Motor neuron (in vitro differentiated cells): ENCODE measurements at regions not wholly inside any gene's neighbourhood (a gene's known extent, or its start where the extent isn't known, plus 50 kb on each side); places are given as distances from the start of the nearest gene placed in this dataset.

Source experiments
- ATAC-seq, 8 experiments: fragments of 200-7000 bp; cut with Tn5 transposase; replicated peaks in 6 of 8; 2 replicates each; pipeline ENCODE4 v1.8.0; 2021; ENCODE audit warnings: mild to moderate bottlenecking in 8 of 8, moderate library complexity in 8 of 8
- H3K27ac ChIP-seq, 2 donors: fragments of 250-450 bp; sonication (Bioruptor Pico); 2 replicates each; pipeline ENCODE4 v1.9.0; 2021; ENCODE audit warnings: antibody characterized with exemption in 2 of 2, mild to moderate bottlenecking in 2 of 2, moderate library complexity in 1 of 2
- H3K4me1 ChIP-seq, 2 donors: fragments of 250-450 bp; sonication (Bioruptor Pico); replicated peaks in 1 of 2; 2 replicates each; pipeline ENCODE4 v1.6.1; 2021; ENCODE audit warnings: antibody characterized with exemption in 2 of 2, mild to moderate bottlenecking in 2 of 2, moderate library complexity in 1 of 2
- H3K4me3 ChIP-seq, 5 donors: fragments of 250-450 bp; sonication (Bioruptor Pico); 2 replicates each; pipeline ENCODE4 v1.9.0; 2021; ENCODE audit warnings: antibody characterized with exemption in 5 of 5, mild to moderate bottlenecking in 5 of 5, moderate library complexity in 4 of 5
- WGBS, 10 experiments: fragments of 450-650 bp; shearing (Covaris generic); methylation state at CpG; one replicate each; pipeline ENCODE4 v1.0.0; 2022; 5-methylcytosine and 5-hydroxymethylcytosine counted together
- in situ Hi-C, 9 experiments: fragments of 400-800 bp; cut with MboI; loops; one replicate each; pipeline ENCODE4 v1.15.0; 2021; ENCODE audit warnings: low sequenced_read_pairs in 9 of 9, low pct_unique_long_range_greater_than_20kb in 2 of 9; ENCODE audit not compliant: unreplicated experiment in 9 of 9

DNA sequence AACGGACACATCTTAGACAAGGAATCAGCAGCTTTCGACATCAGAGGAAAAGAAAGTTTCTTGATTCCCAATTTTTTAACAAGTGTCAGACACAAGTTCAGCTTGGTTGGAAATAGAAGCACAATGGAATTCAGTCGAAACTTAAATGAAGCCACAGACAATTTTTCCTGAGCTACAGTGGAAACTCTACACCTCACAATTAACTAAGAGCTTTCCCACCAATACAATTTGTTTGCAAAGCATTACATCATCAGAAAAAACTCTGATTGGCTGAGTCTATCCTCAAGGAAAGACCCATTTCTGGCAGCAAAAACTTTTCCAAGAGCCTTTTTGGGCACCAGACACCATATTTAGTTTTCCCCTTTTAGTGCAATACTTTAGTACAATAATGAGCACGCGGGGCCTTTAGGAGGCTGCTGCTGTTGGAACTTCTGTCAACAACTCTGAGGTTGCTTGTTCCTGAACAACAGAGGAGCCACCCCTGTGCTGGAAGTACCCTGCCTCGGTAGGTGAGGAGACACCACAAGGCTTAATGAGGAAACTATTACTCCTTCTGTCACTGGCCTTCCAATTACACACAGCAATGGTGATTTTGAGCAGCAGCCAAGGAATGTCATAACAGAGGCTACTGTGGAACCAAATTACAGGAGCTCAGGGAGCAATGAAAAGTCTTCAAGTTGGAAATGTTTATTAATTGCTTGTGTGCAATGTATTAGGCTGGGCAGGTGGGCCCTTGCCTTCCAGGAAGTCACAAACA is 61.9 kb upstream of the BARX2 start:
- in situ Hi-C loops = loop anchor here in 3 of 9 experiments (25.0 kb wide), 2 partner anchors 201 to 351 kb away; no protein-coding TSS in a partner anchor
- peak in 2 of 8 experiments; percentile 72 to 83 for ATAC-seq
- H3K27ac ChIP-seq = no peak overlapping the region

DNA sequence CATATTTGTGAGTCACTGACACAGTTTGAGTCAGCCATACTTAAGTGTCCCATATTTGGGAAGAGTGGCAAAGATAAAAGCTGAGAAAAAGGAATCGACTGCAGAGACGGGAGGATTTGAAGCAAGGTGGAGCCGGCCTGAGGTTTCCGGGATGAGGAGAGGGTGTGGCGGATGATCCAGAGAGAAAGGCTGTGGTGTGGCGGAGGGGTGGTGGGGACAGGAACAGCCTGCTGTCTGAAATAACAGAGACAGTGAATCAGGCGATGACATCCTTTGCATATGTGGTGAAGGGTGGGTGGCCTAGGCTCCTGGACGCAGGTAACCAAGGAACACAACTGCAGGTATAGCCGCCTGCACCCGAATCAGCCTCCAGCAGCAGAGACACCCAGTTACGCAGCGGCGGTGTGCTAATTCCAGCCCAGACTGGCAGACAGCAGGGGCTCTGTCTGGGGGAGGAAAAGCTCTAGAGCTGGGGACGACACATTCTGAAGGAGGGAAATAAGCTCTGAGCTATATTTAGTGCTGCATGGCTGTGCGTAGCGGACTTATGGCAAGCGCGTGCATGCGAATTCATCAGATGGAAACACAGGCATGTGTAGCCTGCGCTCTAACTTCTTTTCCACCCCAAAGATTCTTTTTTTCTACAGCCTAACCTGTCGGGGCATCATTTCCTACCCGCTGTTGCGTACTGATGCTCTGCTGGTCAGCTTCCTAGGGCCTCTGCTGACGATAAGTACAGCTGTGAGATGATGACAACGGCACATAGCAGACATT is 62.7 kb upstream of the BARX2 start:
- H3K4me1 ChIP-seq = peaks cover 10 to 22% of the 10 kb centered on the region in 2 donors
- no peak overlapping the region for H3K27ac ChIP-seq
- 30 to 89% (median 77%) methylated on average over 2 to 15 of the region's 25 CpGs for WGBS, 10 experiments
- ATAC-seq = peak in 7 of 8 experiments; percentile 22 to 70 (median 43)
- no peak overlapping the region for H3K4me3 ChIP-seq
- in situ Hi-C loops = loop anchor here in 3 of 9 experiments (25.0 kb wide), 2 partner anchors 201 to 351 kb away; no protein-coding TSS in a partner anchor

More for the DNA sequence above, 61.9 kb upstream of the BARX2 start:
- H3K4me3 ChIP-seq = no peak overlapping the region
- WGBS, 10 experiments = 23 to 92% (median 56%) methylated on average over 2 to 6 of the region's 6 CpGs; no CpG with 5 or more reads in 1 of the 10 experiments
- H3K4me1 ChIP-seq = peaks cover 10 to 22% of the 10 kb centered on the region in 2 donors

DNA sequence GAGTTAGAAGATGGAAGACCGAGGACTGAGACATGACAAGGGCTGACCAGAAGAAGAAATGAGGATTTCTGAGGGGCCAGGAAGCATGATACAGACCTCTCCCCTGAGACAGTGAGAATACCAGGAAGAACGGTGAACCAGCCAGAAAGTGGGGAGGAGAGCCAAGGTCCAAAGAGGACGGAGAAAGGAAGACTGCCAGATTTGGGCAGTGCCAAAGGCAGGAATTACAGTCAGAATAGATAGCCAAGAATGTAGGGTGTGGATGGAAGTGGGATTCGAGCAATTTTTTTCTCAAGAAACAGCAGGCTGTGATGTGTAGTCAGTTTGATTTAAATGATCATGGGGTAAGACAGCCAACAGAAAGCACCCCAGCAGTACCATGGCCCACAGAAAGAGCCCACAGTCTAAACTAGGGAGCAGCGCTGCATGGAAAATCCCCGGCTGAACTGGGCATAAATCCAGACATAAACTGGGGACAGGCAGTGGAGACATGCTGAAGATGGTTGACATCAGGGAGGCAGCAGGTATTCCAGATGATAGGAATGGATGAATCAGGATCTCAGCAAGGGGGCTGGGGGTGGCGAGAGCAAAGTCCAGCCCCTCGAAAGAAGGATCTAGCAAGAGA is 67.3 kb upstream of the BARX2 start:
- H3K4me3 ChIP-seq = no peak overlapping the region
- in situ Hi-C loops = loop anchor here in 3 of 9 experiments (25.0 kb wide), 2 partner anchors 196 to 346 kb away; no protein-coding TSS in a partner anchor
- peak in 1 of 8 experiments; percentile 19 for ATAC-seq
- peaks cover 0 to 5% of the 10 kb centered on the region in 2 donors for H3K4me1 ChIP-seq
- 0 to 93% (median 80%) methylated on average over 1 to 8 of the region's 8 CpGs; no CpG with 5 or more reads in 1 of the 10 experiments for WGBS, 10 experiments
- no peak overlapping the region for H3K27ac ChIP-seq

- no peak for ATAC-seq
- no peak overlapping the region for H3K4me3 ChIP-seq
- WGBS, 10 experiments = 20 to 100% (median 82%) methylated on average over 2 to 3 of the region's 3 CpGs
- no peaks in the 10 kb centered on the region for H3K4me1 ChIP-seq
- no peak overlapping the region for H3K27ac ChIP-seq
- in situ Hi-C loops = loop anchor here in 3 of 9 experiments (25.0 kb wide), 2 partner anchors 195 to 345 kb away; no protein-coding TSS in a partner anchor
These were observed 68.5 kb upstream of the BARX2 start for GRCh38 chr11:129307162-129307561.

DNA sequence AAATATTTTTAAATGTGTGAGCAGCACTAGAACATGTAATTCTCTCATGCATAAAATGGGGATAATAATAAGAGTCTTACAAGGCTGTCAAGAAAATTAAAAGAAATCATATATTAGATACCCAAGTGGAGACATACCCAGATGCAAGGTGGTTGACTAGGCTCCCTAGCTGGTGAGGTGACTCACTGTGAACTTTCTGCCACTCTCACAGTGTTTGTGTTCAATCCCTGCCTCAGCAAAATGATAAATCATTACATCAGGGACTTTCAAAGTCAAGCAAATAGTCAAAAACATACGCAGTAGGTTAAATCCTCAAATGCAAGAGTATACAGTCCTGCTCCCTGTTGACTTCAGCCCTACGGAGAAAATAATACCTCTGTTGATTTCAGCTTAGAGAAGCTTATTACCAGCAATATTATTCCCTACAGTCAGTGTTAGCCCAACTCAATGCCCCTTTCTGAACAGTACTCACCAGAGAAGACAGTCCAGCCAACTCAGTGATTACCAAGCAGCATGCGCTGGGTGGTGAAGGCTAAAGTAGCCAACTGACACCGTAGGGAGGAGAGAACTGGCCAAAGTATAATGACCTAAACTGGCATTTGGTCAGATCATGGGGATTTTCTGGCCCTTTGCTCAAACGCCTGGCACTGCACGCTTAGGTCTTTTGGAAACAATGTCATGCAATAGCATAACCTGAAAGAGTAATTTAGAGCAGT is 73.1 kb upstream of the BARX2 start:
- WGBS, 10 experiments = 79 to 100% (median 91%) methylated on average over 1 to 6 of the region's 6 CpGs; no CpG with 5 or more reads in 1 of the 10 experiments
- Histone ChIP-seq H3K4me3 (no peak overlapping the region), H3K27ac (no peak overlapping the region), H3K4me1 (no peaks in the 10 kb centered on the region)
- in situ Hi-C loops = loop anchor here in 3 of 9 experiments (25.0 kb wide), 2 partner anchors 190 to 340 kb away; no protein-coding TSS in a partner anchor
- ATAC-seq = no peak

DNA sequence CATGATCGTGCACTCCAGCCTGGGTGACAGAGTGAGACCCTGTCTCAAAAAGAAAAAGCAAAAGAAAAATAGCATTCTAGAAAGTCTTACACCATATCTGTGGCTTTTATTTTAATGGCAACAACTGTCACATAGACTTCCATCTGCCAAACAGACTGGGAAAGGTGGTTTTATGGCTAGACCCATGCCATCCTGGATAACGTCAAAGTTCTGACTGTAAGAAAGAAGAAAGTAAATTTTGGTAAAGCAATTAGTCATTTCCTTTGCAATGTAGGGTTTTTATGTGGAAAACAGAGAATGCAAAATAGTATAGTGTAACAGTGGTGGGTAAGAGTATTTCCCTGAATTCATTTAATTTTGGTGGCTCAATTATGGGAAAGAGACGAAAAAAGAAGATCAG is 75.5 kb upstream of the BARX2 start:
- Histone ChIP-seq H3K4me1 (no peaks in the 10 kb centered on the region), H3K27ac (no peak overlapping the region), H3K4me3 (no peak overlapping the region)
- ATAC-seq = no peak
- in situ Hi-C loops = loop anchor here in 3 of 9 experiments (25.0 kb wide), 2 partner anchors 188 to 338 kb away; no protein-coding TSS in a partner anchor
- WGBS, 10 experiments = 20 to 90% (median 67%) methylated on average over 1 to 3 of the region's 3 CpGs; no CpG with 5 or more reads in 2 of the 10 experiments

DNA sequence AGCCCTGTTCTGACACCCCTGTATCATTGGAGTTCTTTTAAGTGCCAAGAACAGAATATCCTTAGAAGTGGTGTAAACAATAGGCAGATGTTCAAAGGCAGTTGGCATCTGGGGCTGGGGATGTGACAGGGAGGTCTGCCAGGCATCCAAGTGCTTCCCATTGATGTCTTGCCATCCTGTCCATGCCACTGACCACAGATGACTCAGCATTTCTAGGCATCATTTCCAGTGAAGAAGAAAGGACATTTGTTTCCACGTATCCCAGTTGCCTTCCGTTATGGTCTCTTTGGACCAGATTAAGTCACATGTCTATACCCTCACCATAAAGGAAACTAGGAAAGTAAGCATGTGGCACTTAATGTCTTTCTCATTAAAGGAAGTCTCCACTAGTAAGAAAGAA is 76.7 kb upstream of the BARX2 start:
- in situ Hi-C loops = no loop called here
- no peak for ATAC-seq
- H3K4me3 ChIP-seq = no peak overlapping the region
- no peaks in the 10 kb centered on the region for H3K4me1 ChIP-seq
- 0 to 100% (median 91%) methylated on average over 1 to 2 of the region's 2 CpGs; no CpG with 5 or more reads in 4 of the 10 experiments for WGBS, 10 experiments
- no peak overlapping the region for H3K27ac ChIP-seq

GRCh38 chr11:129295746-129296145 is 79.9 kb upstream of the BARX2 start:
- Histone ChIP-seq H3K4me1 (peaks cover 2 to 4% of the 10 kb centered on the region in 2 donors), H3K4me3 (no peak overlapping the region), H3K27ac (no peak overlapping the region)
- 72 to 100% (median 96%) methylated on average over 1 to 5 of the region's 5 CpGs; no CpG with 5 or more reads in 1 of the 10 experiments for WGBS, 10 experiments
- in situ Hi-C loops = no loop called here
- ATAC-seq = no peak

GRCh38 chr11:129292771-129293170 is 82.9 kb upstream of the BARX2 start:
- WGBS, 10 experiments = 0 to 100% (median 85%) methylated on average over 1 to 2 of the region's 2 CpGs
- ATAC-seq = no peak
- Histone ChIP-seq H3K27ac (no peak overlapping the region), H3K4me3 (no peak overlapping the region), H3K4me1 (peaks cover 2 to 4% of the 10 kb centered on the region in 2 donors)
- in situ Hi-C loops = no loop called here

DNA sequence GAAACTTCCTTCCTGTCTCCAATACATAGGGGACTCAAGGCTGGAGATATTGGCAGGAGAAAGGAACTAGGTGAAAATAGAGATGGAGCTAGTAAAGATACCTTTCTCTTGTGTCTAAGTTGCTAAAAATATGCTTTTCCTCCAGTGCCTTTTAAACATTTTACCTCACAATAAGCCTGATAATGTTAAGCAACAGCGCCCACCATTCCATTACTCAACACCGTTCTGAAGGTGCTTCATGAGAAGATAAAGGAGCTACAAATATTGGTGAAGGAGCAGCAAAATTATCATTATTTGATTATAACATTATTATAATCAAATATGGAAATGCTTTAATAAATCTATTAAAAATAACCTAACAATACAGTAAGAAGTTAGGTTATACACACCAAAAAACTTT is 83.6 kb upstream of the BARX2 start:
- H3K27ac ChIP-seq = no peak overlapping the region
- ATAC-seq = no peak
- 50 to 100% (median 94%) methylated on average over 1 to 2 of the region's 2 CpGs; no CpG with 5 or more reads in 2 of the 10 experiments for WGBS, 10 experiments
- in situ Hi-C loops = no loop called here
- H3K4me3 ChIP-seq = no peak overlapping the region
- H3K4me1 ChIP-seq = peaks cover 5 to 7% of the 10 kb centered on the region in 2 donors

DNA sequence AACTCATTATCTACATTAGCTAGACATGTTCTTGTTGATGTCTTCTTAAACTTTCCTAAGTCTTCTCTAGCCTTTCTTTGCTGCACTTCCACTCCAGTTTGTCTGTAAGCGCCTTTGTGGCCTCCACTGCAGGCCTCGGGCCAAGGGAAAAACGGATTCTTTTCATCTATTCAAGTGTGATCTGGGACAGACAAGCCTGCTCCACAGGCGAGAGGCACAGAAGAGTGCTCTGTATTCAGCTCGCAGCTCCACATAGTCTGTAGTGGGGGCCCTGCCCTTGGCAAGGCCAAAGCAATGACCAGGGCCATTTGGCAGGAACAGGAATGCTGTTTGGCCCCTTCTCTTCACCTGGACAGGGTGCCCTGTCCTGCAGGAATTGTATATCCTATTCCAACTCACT is 84.1 kb upstream of the BARX2 start:
- Histone ChIP-seq H3K4me1 (peaks cover 8% of the 10 kb centered on the region in 2 donors), H3K27ac (no peak overlapping the region), H3K4me3 (no peak overlapping the region)
- in situ Hi-C loops = no loop called here
- ATAC-seq = peak in 5 of 8 experiments; percentile 51 to 92 (median 58)
- WGBS, 10 experiments = 0 to 72% (median 50%) methylated on average over 1 to 4 of the region's 5 CpGs; no CpG with 5 or more reads in 3 of the 10 experiments

GRCh38 chr11:129290966-129291365 is 84.7 kb upstream of the BARX2 start:
- 33 to 90% (median 66%) methylated on average over 2 to 6 of the region's 7 CpGs; no CpG with 5 or more reads in 2 of the 10 experiments for WGBS, 10 experiments
- in situ Hi-C loops = no loop called here
- no peak overlapping the region for H3K4me3 ChIP-seq
- no peak for ATAC-seq
- peaks cover 8% of the 10 kb centered on the region in 2 donors for H3K4me1 ChIP-seq
- H3K27ac ChIP-seq = no peak overlapping the region
